Astrocyte of the hippocampus (primary cell): ENCODE measurements at regions not wholly inside any gene's neighbourhood (a gene's known extent, or its start where the extent isn't known, plus 50 kb on each side); places are given as distances from the start of the nearest gene placed in this dataset.

Experiments used
- DNase-seq: peaks from one replicate; pipeline ENCODE4 v3.0.0; 2011; ENCODE audit warnings: low read depth, low spot score

GRCh38 chr2:225140723-225141122, 98.5 kb upstream of the DOCK10 start:
- no peak for DNase-seq

- DNase-seq: no peak
Observed at GRCh38 chr2:225137971-225138370, 95.7 kb upstream of the DOCK10 start.

GRCh38 chr2:225136552-225136951, 94.3 kb upstream of the DOCK10 start:
- DNase-seq: no peak

GRCh38 chr2:225131898-225132297, 89.6 kb upstream of the DOCK10 start:
- DNase-seq: no peak

GRCh38 chr2:225130093-225130492, 87.8 kb upstream of the DOCK10 start:
- no peak for DNase-seq

GRCh38 chr2:225124311-225125017, 82.2 kb upstream of the DOCK10 start:
- DNase-seq: no peak

GRCh38 chr2:225122583-225123486, 80.6 kb upstream of the DOCK10 start:
- peak; percentile 42 for DNase-seq

- no peak for DNase-seq
Observed at GRCh38 chr2:225122007-225122406, 79.7 kb upstream of the DOCK10 start.

GRCh38 chr2:225120186-225120585, 77.9 kb upstream of the DOCK10 start:
- DNase-seq: peak; percentile 59

GRCh38 chr2:225117051-225117716, 74.9 kb upstream of the DOCK10 start:
- DNase-seq: peak; percentile 71

GRCh38 chr2:225114786-225115323, 72.6 kb upstream of the DOCK10 start:
- no peak for DNase-seq

- no peak for DNase-seq
Observed at GRCh38 chr2:225113371-225114015, 71.2 kb upstream of the DOCK10 start.

- DNase-seq: no peak
Observed at GRCh38 chr2:225112362-225113126, 70.3 kb upstream of the DOCK10 start.

GRCh38 chr2:225108805-225109204, 66.5 kb upstream of the DOCK10 start:
- no peak for DNase-seq

- DNase-seq: no peak
Observed at GRCh38 chr2:225104971-225105370, 62.7 kb upstream of the DOCK10 start.

GRCh38 chr2:225104321-225104720, 62.1 kb upstream of the DOCK10 start:
- peak; percentile 6 for DNase-seq

- peak; percentile 71 for DNase-seq
Observed at GRCh38 chr2:225103737-225104141, 61.5 kb upstream of the DOCK10 start.

- DNase-seq: peak; percentile 76
Observed at GRCh38 chr2:225100856-225101294, 58.6 kb upstream of the DOCK10 start.

- peak; percentile 67 for DNase-seq
Observed at GRCh38 chr2:225100269-225100668, 58.0 kb upstream of the DOCK10 start.

GRCh38 chr2:225097035-225097434, 54.8 kb upstream of the DOCK10 start:
- no peak for DNase-seq
